ENCODE measurements at regions not wholly inside any gene's neighbourhood (a gene's known extent, or its start where the extent isn't known, plus 50 kb on each side); places are given as distances from the start of the nearest gene placed in this dataset.
A peak's percentile ranks its signal among the peaks of the same experiment; 100 is the strongest.

GRCh38 chr1:243921111-243921510 lies 71.1 kb upstream of the AKT3 start:
- Mint-ChIP-seq H3K9me3 (no peaks in the 10 kb centered on the region), H3K27me3 (peaks cover 48% of the 10 kb centered on the region), H3K27ac (no peak overlapping the region), H3K4me3 (no peak overlapping the region), H3K4me1 (ENCODE audit: unreplicated experiment) (peaks cover 5% of the 10 kb centered on the region), H3K36me3 (no peaks in the 10 kb centered on the region)
- no peak for TF ChIP-seq CTCF (conservative IDR thresholded peaks at IDR 0.05)
- no peak for DNase-seq (ENCODE audit: extremely low spot score, unreplicated experiment)

GRCh38 chr1:243917863-243918565 lies 68.0 kb upstream of the AKT3 start:
- Mint-ChIP-seq H3K27ac (peak overlapping the region; percentile 24), H3K27me3 (peaks cover 63% of the 10 kb centered on the region)
- no peak for TF ChIP-seq CTCF (conservative IDR thresholded peaks at IDR 0.05)

GRCh38 chr1:243917177-243917862 lies 67.3 kb upstream of the AKT3 start:
- Mint-ChIP-seq H3K9me3 (no peaks in the 10 kb centered on the region), H3K27ac (peak overlapping the region; percentile 24), H3K27me3 (peaks cover 65% of the 10 kb centered on the region), H3K4me3 (peak overlapping the region; percentile 84), H3K4me1 (ENCODE audit: unreplicated experiment) (peaks cover 5% of the 10 kb centered on the region), H3K36me3 (no peaks in the 10 kb centered on the region)
- no peak for TF ChIP-seq CTCF (conservative IDR thresholded peaks at IDR 0.05)
- no peak for DNase-seq (ENCODE audit: extremely low spot score, unreplicated experiment)

More at GRCh38 chr1:243917863-243918565, 68.0 kb upstream of the AKT3 start:
- no peak for DNase-seq (ENCODE audit: extremely low spot score, unreplicated experiment)
- Mint-ChIP-seq H3K36me3 (no peaks in the 10 kb centered on the region), H3K4me1 (ENCODE audit: unreplicated experiment) (peaks cover 5% of the 10 kb centered on the region), H3K4me3 (peak overlapping the region; percentile 84), H3K9me3 (no peaks in the 10 kb centered on the region)

- Mint-ChIP-seq H3K36me3 (no peaks in the 10 kb centered on the region), H3K4me3 (no peak overlapping the region)
These were observed 66.1 kb upstream of the AKT3 start for GRCh38 chr1:243916160-243916559.

GRCh38 chr1:243912347-243912746 lies 62.3 kb upstream of the AKT3 start:
- H3K36me3 Mint-ChIP-seq, result no peaks in the 10 kb centered on the region
- H3K4me3 Mint-ChIP-seq, result no peak overlapping the region
- TF ChIP-seq CTCF (conservative IDR thresholded peaks at IDR 0.05), result no peak
- H3K4me1 Mint-ChIP-seq (ENCODE audit: unreplicated experiment), result peaks cover under 1% of the 10 kb centered on the region
- no peak overlapping the region for H3K27ac Mint-ChIP-seq
- H3K9me3 Mint-ChIP-seq, result no peaks in the 10 kb centered on the region
- H3K27me3 Mint-ChIP-seq, result peaks cover 44% of the 10 kb centered on the region
- no peak for DNase-seq (ENCODE audit: extremely low spot score, unreplicated experiment)

More at GRCh38 chr1:243916160-243916559, 66.1 kb upstream of the AKT3 start:
- H3K27ac Mint-ChIP-seq, result no peak overlapping the region
- H3K9me3 Mint-ChIP-seq, result no peaks in the 10 kb centered on the region
- peaks cover 68% of the 10 kb centered on the region for H3K27me3 Mint-ChIP-seq
- peaks cover 5% of the 10 kb centered on the region for H3K4me1 Mint-ChIP-seq (ENCODE audit: unreplicated experiment)
- no peak for DNase-seq (ENCODE audit: extremely low spot score, unreplicated experiment)
- no peak for TF ChIP-seq CTCF (conservative IDR thresholded peaks at IDR 0.05)
